Stimulated activated naive CD8-positive, alpha-beta T cell treated with anti-CD3 and anti-CD28 coated beads, Interleukin-15, Interleukin-2, amounts not matched to agents 100 U/mL and 50 U/mL, for 24 hours (primary cell): ENCODE measurements at regions not wholly inside any gene's neighbourhood (a gene's known extent, or its start where the extent isn't known, plus 50 kb on each side); places are given as distances from the start of the nearest gene placed in this dataset.
"Not testable (repeated sequence)": the region's sequence is repeated elsewhere in the genome, so short reads cannot be mapped to it uniquely, and the experiment has no call there.

Experiments
- ATAC-seq: fragments of 150-1000 bp; cut with Tn5 transposase; one replicate; pipeline ENCODE4 v1.10.0; 2021
- DNase-seq: peaks from one replicate; pipeline ENCODE4 v3.0.0; 2021

DNA sequence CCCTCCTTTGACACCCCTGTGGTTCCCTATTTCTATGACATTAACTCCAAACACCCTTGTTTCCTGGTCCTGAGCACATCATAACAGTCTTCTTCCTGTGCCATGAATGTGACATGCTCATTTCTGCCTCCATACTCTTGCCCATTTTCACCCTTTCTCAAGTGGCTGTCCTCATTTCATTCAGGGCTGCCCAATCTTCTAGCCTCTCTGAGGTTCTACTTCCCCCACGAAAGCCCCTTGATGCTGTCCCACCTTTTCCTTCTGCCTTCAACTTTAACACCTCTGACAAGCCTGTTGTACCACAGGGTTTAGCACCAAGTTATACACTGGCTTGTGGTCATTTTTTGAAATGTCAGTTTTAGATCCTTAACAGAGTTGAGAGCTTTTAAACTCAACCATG, 136.2 kb upstream of the BOD1L1 start:
- no peak for ATAC-seq

DNA sequence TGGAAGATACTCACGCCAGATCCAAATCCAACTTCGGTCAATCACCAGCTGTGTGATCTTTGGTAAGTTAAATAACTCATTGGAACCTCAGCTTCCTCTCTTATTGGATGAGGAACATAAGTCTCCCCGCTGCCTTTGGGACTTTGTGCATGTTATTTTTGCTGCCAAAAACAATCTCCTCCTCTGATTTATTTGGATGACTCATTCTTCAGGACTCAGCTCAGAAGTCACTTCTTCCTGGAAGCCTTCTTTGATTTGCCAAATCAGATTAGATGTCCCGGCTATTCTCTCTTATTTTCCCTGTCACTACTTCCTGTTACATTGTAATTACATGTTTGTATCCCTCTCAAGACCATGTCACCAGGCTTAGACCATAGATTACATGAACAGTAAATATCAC, 138.0 kb upstream of the BOD1L1 start:
- no peak for DNase-seq
- ATAC-seq: no peak

More for the DNA sequence above, 136.2 kb upstream of the BOD1L1 start:
- DNase-seq: no peak

- DNase-seq (no peak), ATAC-seq (no peak)
Observed at GRCh38 chr4:13766761-13767540, 139.4 kb upstream of the BOD1L1 start.

- ATAC-seq: no peak
- no peak for DNase-seq
Observed at GRCh38 chr4:13777341-13777740, 149.8 kb upstream of the BOD1L1 start.

DNA sequence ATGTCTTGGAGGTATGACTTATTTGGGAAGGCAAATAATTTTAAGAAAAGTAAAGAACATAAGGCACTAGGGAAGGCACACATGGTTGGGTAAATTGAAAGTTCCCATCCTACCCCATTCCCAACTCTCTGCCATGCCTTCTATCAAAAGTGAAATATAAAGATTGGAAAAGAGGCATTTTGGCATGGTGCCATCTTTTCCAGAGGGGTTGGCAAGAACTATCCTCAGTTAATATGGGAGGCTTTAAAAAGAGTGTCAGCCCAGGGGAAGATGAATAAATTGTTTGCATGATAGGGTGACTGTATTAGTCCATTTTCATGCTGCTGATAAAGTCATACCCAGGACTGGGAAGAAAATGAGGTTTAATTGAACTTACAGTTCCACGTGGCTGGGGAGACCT, 150.8 kb upstream of the BOD1L1 start:
- no peak for ATAC-seq
- no peak for DNase-seq

DNA sequence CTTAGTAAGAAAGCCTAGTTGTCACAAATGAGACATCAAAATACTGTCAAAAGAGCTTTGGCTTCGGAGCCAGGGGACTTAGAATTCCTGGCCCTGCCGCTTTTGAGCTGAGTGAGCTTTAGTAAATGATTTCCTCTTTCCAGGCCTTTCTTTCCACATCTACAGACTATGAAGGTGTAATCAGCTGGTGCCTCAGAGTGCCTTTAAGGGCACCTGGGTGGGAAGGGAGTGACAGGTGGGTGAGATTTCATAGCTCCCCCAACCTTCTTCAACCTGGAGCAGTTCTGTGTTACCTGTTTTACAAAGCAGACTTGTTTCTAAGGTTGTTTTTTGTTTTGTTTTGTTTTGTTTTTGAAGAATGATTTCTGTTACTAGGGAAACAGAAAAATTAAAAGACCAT, 154.7 kb upstream of the BOD1L1 start:
- ATAC-seq (no peak), DNase-seq (no peak)

DNA sequence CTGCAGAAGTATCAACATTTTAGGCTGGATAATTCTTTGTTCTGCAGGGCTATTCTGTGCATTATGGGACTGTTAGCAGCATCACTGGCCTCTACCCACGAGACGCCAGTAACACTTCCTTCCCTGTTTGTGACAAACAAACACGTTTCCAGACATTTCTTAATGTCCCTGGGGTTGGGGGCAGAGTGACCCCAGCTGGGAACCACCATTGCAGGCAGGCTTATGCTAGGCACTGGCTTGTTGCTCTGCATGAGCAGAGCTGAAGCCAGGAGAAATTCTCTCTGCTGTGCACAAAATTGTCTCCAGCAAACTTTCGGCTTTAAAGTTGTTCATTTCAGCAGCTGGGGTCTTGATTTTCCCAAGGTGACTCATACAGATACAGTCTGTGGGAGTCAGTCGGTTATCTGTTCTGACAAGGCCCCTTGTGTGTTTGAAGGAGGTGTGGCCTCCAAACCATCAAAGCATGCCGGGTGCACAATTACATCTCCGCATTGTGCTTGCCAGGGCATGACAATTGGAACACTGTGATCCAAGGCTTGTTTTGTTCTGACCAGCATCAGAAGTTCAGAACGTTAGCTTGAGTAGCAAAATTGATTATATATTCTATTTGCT, 156.4 kb upstream of the BOD1L1 start:
- no peak for DNase-seq
- ATAC-seq: no peak

- DNase-seq (no peak), ATAC-seq (no peak)
Observed at GRCh38 chr4:13793020-13793710, 165.6 kb upstream of the BOD1L1 start.

DNA sequence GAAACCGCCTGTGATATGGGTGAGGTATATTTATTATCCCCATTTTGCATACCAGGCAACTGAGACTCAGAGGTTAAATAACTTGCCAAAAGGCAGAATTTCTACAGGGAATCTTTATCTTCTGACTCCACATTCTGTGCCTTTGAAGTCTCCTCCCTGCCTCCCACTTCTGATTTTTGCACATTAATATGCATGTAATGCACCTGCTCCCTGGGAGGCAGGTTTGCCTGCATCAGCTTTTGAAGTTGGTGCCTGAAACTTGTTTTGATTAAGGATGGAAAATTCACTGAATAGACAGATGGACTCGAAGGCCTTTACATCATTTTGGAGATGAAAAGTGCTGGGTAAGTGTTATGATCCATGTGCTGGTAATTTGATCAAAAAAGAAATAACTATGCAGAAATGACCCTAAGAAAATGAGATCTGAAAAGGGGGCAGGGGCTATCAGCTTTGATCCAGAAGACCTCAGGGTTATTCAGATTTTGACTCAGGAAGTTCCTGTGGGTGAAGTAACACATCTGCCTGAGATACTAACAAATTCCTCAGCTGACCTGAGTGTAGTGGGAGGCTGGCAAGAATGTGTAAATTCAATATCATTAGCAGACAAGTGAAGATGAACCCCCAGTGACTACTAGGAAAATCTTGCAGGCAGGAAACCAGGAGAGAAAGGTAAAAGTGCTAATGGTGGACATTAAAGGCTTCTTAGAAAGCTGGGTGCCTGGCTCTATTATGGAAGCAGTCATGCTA, 167.5 kb upstream of the BOD1L1 start:
- DNase-seq (no peak), ATAC-seq (no peak)

GRCh38 chr4:13797061-13797460, 169.5 kb upstream of the BOD1L1 start:
- DNase-seq (no peak), ATAC-seq (no peak)

- ATAC-seq: no peak
- DNase-seq: no peak
Observed at GRCh38 chr4:13815231-13815630, 187.7 kb upstream of the BOD1L1 start.

DNA sequence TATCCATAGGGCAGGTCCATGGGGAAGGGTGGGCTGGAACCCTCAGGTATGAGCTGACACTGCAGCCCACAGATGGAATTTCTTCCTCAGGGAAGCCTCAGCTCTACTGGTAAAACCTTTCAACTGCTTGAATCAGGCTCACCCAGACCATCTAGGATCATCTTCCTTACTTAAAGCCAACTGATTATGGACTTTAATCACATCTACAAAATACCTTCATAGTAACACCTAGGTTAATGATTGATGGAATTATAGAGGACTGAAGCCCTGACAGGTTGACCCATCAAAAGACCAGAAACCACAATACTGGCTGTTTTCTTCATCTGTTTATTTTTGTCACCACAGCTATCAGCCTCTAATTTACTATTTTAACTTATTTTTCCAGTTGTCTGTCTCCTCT, 188.9 kb upstream of the BOD1L1 start:
- ATAC-seq (no peak), DNase-seq (no peak)

DNA sequence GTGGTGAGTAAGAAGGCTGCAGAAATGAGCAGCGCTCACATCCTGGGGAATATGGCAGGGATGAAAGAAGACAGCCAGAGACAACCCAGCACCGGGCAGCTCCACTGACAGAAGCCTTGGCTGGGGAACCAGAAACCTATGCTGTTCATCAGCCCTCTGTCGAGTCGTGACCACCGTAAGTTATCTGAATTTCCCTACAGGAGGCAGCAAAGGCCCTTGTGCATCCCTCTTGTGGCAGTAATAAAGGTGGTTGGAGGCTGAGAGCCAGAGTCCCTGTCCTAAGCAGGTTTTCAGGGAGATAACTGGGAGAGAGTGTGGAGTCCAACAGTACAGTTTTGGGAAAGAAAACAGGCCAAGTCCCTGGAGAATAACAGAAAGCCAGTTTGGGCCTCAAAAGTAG, 194.0 kb upstream of the BOD1L1 start:
- DNase-seq: no peak
- no peak for ATAC-seq

GRCh38 chr4:13825822-13826221, 198.3 kb upstream of the BOD1L1 start:
- not testable (repeated sequence) for ATAC-seq, DNase-seq

- DNase-seq (no peak), ATAC-seq (no peak)
Observed at GRCh38 chr4:13829457-13829856, 201.9 kb upstream of the BOD1L1 start.

DNA sequence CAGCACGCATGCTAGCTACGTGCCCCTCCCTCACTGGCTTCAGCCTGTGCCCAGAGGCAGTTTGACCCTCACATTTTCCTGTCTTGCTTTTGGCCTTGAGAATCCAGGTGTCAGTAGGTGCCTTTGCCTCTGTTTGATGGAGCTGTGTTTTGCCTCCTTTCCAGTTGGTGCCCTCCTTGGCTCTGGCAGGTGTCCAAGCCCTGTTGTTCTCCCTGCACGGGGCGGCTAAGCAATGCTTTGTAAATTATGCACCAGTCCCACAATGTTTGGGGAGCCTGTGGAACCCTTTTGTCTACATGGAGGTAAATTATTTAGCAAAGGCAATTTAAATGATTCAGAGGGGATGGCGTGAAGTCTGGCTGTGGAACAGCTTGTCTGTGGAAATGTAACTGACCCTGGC, 202.9 kb upstream of the BOD1L1 start:
- ATAC-seq (no peak), DNase-seq (no peak)

- ATAC-seq (no peak), DNase-seq (no peak)
Observed at GRCh38 chr4:13833171-13833804, 205.8 kb upstream of the BOD1L1 start.

DNA sequence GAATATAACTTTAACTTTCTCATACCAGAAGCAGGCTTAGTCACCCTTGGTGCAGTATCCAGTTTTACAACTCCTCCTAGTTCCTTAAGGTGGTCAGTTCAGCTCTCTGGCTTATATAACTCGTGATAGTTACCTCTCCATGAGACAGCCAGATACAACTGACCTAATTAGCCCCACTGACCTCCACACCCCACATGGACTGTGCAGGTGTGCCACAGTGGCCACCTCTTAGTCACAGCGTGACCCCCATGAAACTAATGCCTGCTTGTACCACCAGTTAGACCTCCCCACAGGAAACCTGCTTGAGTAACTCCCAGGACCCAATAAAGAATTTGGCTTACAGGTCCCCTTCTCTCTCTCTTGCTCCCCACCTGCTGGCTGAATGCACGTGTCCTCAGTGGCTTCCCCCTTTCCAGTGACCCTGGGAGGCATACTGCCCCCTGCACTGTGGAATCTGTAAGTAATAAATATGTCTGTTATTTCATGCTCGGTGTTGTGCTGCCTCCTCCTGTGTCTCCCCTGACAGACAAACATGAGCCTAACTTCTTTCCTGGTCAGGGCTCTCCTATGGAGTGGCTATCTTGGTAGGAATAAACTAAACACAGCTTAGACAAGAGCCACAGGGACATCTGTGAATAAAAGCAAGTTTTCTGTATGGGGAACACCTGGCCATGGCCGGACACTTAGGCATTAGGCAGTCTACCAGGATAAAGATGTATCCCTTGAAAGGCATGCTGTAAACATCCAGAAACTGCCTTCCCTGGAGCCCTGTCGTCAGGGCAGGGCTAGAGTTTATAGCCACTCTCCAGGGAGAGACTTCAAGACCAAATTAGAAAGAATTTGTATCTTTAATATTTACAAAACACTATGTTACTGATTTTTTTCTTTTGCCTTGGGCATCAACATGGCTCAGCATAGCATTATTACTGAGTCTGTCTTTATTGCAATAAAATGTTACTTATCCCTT, 209.7 kb upstream of the BOD1L1 start:
- DNase-seq: no peak
- ATAC-seq: no peak

GRCh38 chr4:13840502-13841190, 213.1 kb upstream of the BOD1L1 start:
- DNase-seq: no peak
- ATAC-seq: no peak

DNA sequence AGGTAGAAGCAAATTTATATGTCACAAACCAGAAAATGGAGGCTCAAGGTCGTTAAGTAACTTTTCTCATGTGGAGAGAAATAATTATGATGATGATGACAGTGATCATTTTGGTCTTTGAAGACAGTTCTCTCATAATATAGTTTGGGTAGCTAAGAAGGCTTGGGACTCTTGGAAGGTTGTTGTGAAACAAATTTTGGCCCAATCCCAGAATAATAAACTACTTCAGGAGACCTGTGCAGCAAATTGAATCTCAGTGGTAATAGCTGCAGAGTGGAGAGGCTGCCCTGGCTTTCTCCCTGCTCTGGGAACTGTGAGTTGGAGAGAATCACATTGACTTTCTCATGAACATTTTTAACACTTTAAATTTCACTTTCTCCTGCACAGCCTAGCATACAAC, 217.2 kb upstream of the BOD1L1 start:
- ATAC-seq (no peak), DNase-seq (no peak)
